GM21528 (cell line): ENCODE measurements at regions not wholly inside any gene's neighbourhood (a gene's known extent, or its start where the extent isn't known, plus 50 kb on each side); places are given as distances from the start of the nearest gene placed in this dataset.
"Not testable (repeated sequence)": the region's sequence is repeated elsewhere in the genome, so short reads cannot be mapped to it uniquely, and the experiment has no call there.

Source experiments
- ATAC-seq: cut with Tn5 transposase; IDR thresholded peaks from one replicate; pipeline ENCODE4 v1.9.1; 2021; ENCODE audit warnings: mild to moderate bottlenecking, moderate library complexity; ENCODE audit not compliant: unreplicated experiment, low FRiP score

DNA sequence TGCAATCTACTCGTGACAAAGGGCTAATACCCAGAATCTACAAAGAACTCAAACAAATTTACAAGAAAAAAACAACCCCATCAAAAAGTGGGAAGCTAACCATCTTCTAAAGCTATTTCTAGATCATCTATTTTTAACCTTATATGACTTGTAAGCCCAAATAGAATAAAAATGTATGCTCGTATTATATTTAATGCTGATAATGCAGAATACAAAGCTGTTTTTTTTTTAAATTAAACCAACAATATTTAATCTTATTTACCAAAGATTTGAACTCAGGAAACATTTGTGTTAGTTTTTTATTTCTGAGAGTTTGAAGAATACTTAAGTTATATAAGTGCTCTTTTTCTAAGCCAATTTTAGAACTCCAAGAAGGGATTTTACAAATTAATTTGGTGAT is 652.1 kb downstream of the LRRC70 start:
- ATAC-seq = no peak

DNA sequence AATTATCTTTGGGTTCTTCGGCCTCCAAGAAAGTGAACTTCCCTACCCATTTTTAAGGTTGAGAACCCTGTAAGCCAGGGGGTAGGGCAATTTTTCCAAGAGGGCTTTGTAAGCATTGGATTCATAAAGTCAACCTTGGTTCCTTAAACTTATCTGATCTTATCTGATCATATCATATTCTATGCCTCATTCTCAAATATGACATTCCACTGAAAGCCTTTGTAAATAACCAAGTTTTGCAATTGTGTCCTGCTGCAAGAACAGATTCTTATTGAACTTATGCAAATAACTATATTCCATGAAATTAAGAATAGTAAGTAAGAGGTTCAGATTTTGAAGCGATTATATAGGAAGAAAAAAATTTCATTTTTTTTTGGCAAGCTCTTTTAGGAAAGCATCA is 649.5 kb downstream of the LRRC70 start:
- no peak for ATAC-seq

DNA sequence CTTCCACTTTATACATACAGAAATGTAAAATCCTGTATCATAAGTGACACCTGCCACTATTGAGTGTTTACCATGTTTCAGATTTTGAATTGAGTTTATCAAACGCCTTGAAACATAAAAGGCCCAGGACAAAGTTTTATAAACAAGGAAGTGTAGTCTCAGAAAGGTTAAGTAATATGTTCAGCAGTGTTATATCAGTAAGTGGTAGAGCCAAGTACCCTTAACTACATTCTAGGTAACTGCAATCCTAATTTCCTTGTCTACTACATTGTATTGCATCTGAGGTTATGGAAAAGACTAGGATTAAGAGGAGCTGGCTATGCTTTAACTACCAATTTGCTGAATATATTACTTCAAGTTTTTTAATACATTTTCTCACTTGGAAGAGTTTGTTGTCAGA is 641.6 kb downstream of the LRRC70 start:
- no peak for ATAC-seq

DNA sequence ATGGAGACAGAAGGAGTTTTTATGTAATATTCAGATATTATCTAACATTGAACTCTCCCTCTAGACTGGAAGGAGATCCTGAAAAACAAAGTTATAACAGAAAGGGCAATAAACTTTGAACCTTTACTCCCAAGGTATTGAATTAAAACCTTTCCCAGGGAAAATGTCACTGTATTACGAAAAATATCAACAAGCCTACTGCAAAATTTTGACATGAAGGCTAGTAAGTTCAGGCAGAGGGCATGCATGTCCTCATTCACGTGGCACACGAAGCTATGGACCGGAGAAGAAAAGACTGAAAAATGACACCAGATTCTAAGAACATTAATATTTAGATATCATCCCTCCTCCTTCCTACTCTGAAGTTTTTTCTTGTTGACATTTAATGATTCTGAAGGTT is 638.8 kb downstream of the LRRC70 start:
- no peak for ATAC-seq

- no peak for ATAC-seq
Observed at GRCh38 chr5:63213256-63213655, 634.6 kb downstream of the LRRC70 start.

DNA sequence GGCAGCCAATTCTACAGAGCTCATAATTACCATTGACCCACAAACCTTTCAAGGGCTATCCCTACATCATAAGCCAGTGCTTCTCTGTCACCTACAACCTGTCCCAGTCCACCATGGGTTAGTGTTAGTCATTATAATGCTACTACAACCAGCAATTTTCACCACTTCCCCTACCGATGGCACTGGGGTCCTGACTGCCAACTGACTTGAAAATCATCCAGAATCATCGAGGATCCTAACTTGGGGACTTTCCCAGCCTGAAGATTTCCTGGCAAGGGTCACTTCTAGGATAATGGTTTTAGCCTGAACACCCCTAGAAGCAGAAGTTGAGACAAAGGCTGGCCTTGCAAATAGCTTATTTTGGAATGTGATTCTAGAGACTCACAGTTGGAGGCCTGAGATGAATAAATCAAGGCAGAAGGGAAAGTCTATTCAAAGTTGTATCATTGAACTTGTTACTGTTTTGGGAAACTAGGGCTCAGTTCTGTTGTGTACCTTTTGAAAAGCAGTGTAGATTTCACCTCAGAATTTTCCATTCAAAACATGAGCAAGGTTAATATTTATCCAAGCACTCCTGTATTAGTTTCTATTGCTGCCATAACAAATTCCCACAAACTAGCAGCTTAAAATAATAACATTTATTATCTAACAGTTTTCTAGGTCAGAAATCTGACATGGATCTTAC is 633.0 kb downstream of the LRRC70 start:
- no peak for ATAC-seq

DNA sequence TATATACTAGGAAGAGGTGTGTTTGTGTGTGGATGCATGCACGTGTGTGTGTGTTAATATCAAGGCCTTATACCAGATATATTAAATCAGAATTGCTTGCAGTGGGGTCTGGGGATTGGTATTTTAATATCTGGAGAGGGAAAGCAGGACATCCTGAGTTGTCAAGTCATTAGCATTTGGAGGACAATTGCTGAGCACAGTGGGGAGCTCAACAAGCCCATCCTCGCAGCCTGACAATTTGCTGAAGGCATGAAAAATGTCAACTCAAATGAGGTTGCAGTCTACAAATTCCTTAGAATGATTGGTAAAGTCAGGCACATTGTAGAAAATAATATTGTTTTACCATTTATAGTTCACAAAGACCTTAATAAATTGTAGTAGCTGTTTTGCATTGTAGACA is 627.4 kb downstream of the LRRC70 start:
- ATAC-seq = no peak

GRCh38 chr5:63201738-63202137 is 623.1 kb downstream of the LRRC70 start:
- no peak for ATAC-seq

- no peak for ATAC-seq
Observed at GRCh38 chr5:63194126-63194525, 615.5 kb downstream of the LRRC70 start.

DNA sequence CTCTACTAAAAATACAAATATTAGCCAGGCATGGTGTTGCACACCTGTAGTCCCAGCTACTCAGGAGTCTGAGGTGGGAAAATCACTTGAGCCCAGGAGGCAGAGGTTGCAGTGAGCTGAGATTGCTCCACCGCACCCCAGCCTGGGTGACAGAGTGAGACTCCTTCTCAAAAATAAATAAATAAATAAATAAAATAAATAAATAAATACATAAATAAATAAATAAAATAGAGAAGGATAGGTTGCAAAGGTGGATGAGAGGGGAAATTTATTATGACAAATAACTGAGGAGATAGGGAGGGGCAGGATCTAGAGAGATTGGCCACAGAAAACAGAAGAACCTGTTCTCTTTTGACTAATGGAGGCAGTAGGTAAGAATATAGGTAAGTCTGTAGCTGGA is 601.6 kb downstream of the LRRC70 start:
- ATAC-seq = not testable (repeated sequence)

GRCh38 chr5:63175850-63176249 is 597.2 kb downstream of the LRRC70 start:
- no peak for ATAC-seq

DNA sequence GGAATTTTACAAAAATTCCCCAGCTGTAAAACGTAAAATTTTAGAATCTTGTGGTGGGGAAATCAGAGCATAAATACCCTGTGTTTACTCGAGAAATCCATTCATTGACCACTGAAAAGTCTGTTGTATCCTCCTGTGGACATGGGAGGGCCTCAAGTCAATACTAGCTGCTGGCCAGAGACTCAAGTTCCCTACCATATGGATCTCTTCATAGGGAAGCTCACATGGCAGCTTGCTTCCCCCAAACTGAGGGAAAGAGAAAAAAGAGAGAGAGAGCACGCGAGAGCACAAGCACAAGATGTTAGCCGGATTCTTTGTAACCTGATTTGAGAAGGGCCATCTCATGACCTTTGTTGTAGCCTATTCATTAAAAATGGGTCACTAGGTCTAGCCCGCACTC is 591.9 kb downstream of the LRRC70 start:
- ATAC-seq = no peak

- ATAC-seq = no peak
Observed at GRCh38 chr5:63164838-63165535, 586.4 kb downstream of the LRRC70 start.

DNA sequence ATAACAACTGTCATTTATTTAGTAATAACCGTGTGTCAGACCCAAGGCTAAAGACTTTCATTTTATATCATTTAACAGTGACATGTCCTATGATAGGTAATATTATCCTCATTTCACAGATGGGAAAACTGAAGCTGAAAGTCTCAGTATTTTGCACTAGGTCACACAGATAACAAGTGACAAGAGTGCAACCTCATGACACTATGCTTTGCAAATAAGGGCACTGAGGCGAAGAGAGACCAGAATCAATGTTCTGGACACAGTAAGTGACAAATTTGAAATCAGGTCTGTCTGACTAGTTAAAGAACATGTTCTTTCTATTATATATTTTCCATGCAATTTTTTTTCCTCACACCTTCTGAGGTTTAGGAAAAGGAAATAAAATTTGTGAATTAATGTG is 585.7 kb downstream of the LRRC70 start:
- no peak for ATAC-seq

GRCh38 chr5:63155310-63155631 is 576.7 kb downstream of the LRRC70 start:
- no peak for ATAC-seq

GRCh38 chr5:63154476-63155309 is 576.1 kb downstream of the LRRC70 start:
- ATAC-seq = no peak

GRCh38 chr5:63152871-63153270 is 574.3 kb downstream of the LRRC70 start:
- no peak for ATAC-seq

DNA sequence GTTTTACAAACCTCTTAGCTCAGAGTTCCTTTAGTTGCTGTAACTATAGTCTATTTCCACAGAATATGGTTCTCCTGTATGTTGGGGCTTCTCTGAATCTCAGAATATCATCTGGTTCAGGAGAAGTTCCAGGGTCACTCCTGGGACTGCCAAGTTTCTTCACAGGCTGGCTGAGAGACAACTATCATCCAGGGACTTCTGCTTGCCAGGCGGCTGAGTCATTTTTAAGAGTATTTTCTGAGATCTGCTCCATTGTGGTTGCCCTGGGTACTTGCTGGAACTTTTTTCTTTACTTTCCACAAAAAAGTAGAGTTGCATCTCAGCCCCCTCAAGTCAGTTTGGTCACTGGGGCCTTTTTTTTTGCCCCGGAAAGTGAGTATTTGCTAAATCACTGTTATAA is 566.5 kb downstream of the LRRC70 start:
- no peak for ATAC-seq

DNA sequence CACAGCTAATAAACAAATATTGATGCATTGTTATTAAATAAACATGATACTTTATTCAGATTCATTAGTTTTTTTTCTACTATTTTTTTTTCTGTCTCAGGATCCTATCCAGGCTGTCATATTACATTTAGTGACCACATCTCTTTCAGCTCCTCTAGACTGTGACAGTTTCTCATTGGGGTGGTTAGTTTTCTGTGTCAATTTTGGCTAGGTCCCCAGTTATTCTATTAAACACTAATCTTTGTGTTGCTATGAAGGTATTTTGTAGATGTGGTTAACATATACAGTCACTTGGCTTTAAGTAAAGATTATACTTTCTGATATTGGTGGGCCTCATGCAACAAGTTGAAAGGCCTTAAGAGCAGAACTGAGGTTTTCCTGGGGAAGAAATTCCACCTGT is 563.0 kb downstream of the LRRC70 start:
- ATAC-seq = no peak

GRCh38 chr5:63135291-63135690 is 556.7 kb downstream of the LRRC70 start:
- ATAC-seq = no peak

DNA sequence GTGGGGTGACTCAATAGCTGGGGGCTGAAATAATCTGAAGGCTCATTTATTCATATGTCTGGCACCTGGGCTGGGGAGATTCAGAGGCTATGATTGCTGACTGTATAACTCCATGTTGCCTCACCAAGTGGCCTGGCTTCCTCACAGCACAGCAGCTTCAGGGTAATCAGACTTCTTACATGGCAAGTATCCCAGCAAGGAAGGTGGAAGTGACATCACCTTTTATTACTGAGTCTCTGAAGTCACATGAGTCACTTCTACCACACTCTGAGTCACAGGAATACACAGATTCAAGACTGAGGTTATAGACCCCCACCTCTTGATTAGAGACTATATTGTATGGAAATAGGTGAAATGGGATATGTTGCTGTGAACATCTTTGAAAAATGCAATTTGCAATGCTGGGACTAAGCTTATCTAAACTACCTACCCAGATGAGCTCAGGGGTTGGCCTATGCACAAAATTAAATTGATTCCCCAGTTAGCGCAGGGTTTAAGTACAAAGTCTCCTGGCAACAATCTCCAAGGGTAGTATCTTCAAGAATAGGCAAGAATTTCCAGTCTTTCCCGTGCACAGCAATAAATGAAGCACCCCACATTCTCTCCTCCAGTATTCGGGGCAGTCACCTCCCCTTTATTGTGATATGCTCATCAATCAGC is 553.1 kb downstream of the LRRC70 start:
- no peak for ATAC-seq
